Loucy (cell line): ENCODE measurements at regions not wholly inside any gene's neighbourhood (a gene's known extent, or its start where the extent isn't known, plus 50 kb on each side); places are given as distances from the start of the nearest gene placed in this dataset.

Source experiments
- H2AFZ ChIP-seq: fragments of 200-600 bp; sonication (generic); 2 replicates; pipeline ENCODE4 v1.6.0; 2016; ENCODE audit warnings: antibody characterized with exemption, mild to moderate bottlenecking, low read length, moderate library complexity
- H3F3A ChIP-seq: fragments of 200-600 bp; 2 replicates; pipeline ENCODE4 v1.6.0; 2016; ENCODE audit warnings: antibody characterized with exemption, low read depth, mild to moderate bottlenecking
- H3K27me3 ChIP-seq: fragments of 200-600 bp; sonication (generic); 2 replicates; pipeline ENCODE4 v1.6.1; 2014; ENCODE audit warnings: low read length, mild to moderate bottlenecking; ENCODE audit not compliant: insufficient read depth, poor library complexity, severe bottlenecking
- H3K36me3 ChIP-seq: fragments of 200-600 bp; sonication (generic); 2 replicates; pipeline ENCODE4 v1.6.1; 2016; ENCODE audit warnings: low read length; ENCODE audit not compliant: insufficient read depth
- H3K4me1 ChIP-seq: fragments of 200-600 bp; sonication (generic); 2 replicates; pipeline ENCODE4 v1.5.1; 2014; ENCODE audit warnings: low read length, mild to moderate bottlenecking; ENCODE audit not compliant: insufficient read depth, poor library complexity, severe bottlenecking
- H3K4me2 ChIP-seq: fragments of 200-600 bp; sonication (generic); 2 replicates; pipeline ENCODE4 v1.6.0; 2014; ENCODE audit warnings: antibody characterized with exemption, low read length, low read depth, mild to moderate bottlenecking; ENCODE audit not compliant: poor library complexity, severe bottlenecking
- H3K4me3 ChIP-seq: fragments of 200-600 bp; sonication (generic); 2 replicates; pipeline ENCODE4 v1.5.1; 2014; ENCODE audit warnings: low read length, mild to moderate bottlenecking, mixed read lengths; ENCODE audit not compliant: poor library complexity, severe bottlenecking
- H3K79me2 ChIP-seq: fragments of 200-600 bp; sonication (generic); 2 replicates; pipeline ENCODE4 v1.6.1; 2014; ENCODE audit warnings: low read length; ENCODE audit not compliant: insufficient read depth
- H3K9ac ChIP-seq: fragments of 200-600 bp; sonication (generic); 2 replicates; pipeline ENCODE4 v1.6.0; 2014; ENCODE audit warnings: mild to moderate bottlenecking, low read depth, low read length, moderate library complexity; ENCODE audit not compliant: poor library complexity, severe bottlenecking
- H3K9me2 ChIP-seq: fragments of 200-600 bp; sonication (generic); replicated peaks from 2 replicates; pipeline ENCODE4 v1.6.1; 2016; ENCODE audit warnings: low read depth, low read length, mixed read lengths
- H3K9me3 ChIP-seq: fragments of 200-600 bp; sonication (generic); 2 replicates; pipeline ENCODE4 v1.6.1; 2014; ENCODE audit warnings: mild to moderate bottlenecking, antibody characterized with exemption, low read length, low read depth; ENCODE audit not compliant: insufficient read depth
- H4K20me1 ChIP-seq: fragments of 200-600 bp; sonication (generic); 2 replicates; pipeline ENCODE4 v1.6.0; 2014; ENCODE audit warnings: antibody characterized with exemption, low read length, mild to moderate bottlenecking; ENCODE audit not compliant: insufficient read depth, poor library complexity, severe bottlenecking
- EZH2phosphoT487 ChIP-seq: fragments of 200-600 bp; IDR thresholded peaks from 2 replicates; pipeline ENCODE4 v1.6.1; 2018; ENCODE audit warnings: antibody characterized with exemption, mild to moderate bottlenecking, moderate library complexity, borderline replicate concordance
- TF ChIP-seq, protein P1 (sequence below): fragments of 200-600 bp; sonication (generic); conservative IDR thresholded peaks from 2 replicates; pipeline ENCODE4 v1.5.1; 2014; ENCODE audit warnings: mild to moderate bottlenecking, antibody characterized with exemption, low read length

DNA sequence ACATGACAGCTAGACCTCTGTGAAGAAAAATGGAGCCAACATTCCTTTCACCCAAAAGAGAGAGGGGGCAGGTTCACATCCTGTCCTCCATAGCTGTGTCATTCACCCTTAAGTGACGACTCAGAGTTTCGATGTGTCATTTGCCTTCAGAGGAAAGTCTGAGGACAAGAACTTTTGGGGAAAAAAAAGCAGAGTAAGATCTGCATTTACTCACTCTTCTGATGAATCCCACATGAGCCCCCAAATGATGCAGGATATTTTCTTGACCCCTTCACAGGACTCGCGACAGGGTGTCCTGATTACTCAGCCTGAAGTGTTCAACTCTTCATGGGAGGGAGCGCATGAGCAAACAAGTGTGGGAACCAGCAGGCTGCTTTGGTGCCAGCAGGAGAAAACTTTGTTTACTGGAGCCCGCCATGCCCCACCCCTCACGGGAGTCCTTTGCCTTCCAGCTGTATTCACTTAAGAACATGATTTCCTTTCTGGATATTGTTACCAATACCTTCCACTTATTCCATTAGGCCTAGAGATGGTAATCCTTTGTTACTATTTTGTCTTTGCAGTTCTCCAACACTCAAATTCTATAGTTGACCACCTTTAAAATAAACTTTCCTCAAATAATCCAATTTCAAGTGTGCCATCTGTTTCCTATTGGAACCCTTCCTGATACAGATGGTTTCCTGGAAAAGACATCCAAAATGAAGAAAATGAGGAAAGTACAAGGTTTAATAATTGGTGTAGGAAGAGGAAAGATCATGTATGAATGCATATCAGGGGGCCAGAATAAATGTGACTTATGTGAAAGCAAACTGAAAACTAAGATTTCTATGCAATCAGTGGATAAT is 729.8 kb downstream of the FAM181B start:
- no peaks in the 10 kb centered on the region for H4K20me1 ChIP-seq
- no peaks in the 10 kb centered on the region for H3K27me3 ChIP-seq
- H3K79me2 ChIP-seq, result no peaks in the 10 kb centered on the region
- H3K4me1 ChIP-seq, result no peaks in the 10 kb centered on the region
- H3K36me3 ChIP-seq, result no peaks in the 10 kb centered on the region
- TF ChIP-seq, protein P1, sequence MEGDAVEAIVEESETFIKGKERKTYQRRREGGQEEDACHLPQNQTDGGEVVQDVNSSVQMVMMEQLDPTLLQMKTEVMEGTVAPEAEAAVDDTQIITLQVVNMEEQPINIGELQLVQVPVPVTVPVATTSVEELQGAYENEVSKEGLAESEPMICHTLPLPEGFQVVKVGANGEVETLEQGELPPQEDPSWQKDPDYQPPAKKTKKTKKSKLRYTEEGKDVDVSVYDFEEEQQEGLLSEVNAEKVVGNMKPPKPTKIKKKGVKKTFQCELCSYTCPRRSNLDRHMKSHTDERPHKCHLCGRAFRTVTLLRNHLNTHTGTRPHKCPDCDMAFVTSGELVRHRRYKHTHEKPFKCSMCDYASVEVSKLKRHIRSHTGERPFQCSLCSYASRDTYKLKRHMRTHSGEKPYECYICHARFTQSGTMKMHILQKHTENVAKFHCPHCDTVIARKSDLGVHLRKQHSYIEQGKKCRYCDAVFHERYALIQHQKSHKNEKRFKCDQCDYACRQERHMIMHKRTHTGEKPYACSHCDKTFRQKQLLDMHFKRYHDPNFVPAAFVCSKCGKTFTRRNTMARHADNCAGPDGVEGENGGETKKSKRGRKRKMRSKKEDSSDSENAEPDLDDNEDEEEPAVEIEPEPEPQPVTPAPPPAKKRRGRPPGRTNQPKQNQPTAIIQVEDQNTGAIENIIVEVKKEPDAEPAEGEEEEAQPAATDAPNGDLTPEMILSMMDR, result no peak
- no peak for TF ChIP-seq EZH2phosphoT487
- no peaks in the 10 kb centered on the region for H3K9me3 ChIP-seq
- no peak overlapping the region for H3K4me3 ChIP-seq
- no peak overlapping the region for H3K4me2 ChIP-seq
- H3K9ac ChIP-seq, result no peak overlapping the region
- no peaks in the 10 kb centered on the region for H3F3A ChIP-seq
- no peak overlapping the region for H2AFZ ChIP-seq
- no peaks in the 10 kb centered on the region for H3K9me2 ChIP-seq

DNA sequence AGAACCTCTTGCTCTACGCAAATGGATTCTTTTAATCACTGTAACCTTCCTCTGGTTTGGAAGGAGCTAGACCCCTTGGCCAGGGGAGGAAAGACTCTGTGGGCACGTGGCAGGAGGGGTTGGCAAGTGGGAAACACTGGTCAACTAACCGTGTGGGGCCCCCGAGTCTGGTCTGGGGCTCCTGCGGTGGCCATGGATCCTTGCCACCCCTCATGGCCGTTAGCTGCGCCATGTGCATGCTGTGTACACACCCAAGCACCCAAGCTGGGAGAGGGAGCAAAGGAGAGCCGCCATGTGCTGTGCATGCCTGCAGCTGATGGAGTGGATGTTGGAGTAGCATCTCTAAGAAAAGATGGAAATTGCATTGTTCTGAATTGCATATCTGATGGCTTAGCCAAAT is 730.6 kb downstream of the FAM181B start:
- Histone ChIP-seq H4K20me1 (no peaks in the 10 kb centered on the region), H3F3A (no peaks in the 10 kb centered on the region), H3K27me3 (no peaks in the 10 kb centered on the region), H3K4me1 (no peaks in the 10 kb centered on the region), H3K36me3 (no peaks in the 10 kb centered on the region), H3K4me3 (no peak overlapping the region), H3K4me2 (no peak overlapping the region), H3K79me2 (no peaks in the 10 kb centered on the region), H2AFZ (no peak overlapping the region), H3K9me3 (no peaks in the 10 kb centered on the region), H3K9ac (no peak overlapping the region), H3K9me2 (no peaks in the 10 kb centered on the region)
- TF ChIP-seq, protein P1, result no peak

DNA sequence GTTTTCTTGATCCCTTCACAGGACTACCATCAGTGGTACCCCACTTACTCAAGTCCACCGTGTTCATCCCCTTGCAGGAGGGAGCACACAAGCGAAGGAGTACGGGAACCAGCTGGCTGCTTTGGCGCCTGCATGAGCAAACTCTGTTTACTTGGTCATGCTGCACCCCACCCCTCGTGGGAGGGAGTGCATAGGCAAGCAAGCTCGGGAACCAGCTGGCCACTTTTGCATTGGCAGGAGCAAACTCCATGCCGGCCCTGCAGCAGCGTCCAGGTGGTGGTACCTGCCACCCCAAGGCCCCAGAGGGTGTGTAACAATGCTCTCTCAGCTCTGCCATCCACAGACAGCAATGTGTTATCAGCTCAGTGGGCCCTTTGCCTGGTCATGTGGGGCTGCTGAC is 737.8 kb downstream of the FAM181B start:
- no peaks in the 10 kb centered on the region for H3F3A ChIP-seq
- no peaks in the 10 kb centered on the region for H3K79me2 ChIP-seq
- H3K36me3 ChIP-seq, result no peaks in the 10 kb centered on the region
- H3K9ac ChIP-seq, result no peak overlapping the region
- H4K20me1 ChIP-seq, result no peaks in the 10 kb centered on the region
- H3K4me2 ChIP-seq, result no peak overlapping the region
- H3K4me3 ChIP-seq, result no peak overlapping the region
- H2AFZ ChIP-seq, result no peak overlapping the region
- no peaks in the 10 kb centered on the region for H3K4me1 ChIP-seq
- H3K9me2 ChIP-seq, result no peaks in the 10 kb centered on the region
- no peaks in the 10 kb centered on the region for H3K9me3 ChIP-seq
- no peaks in the 10 kb centered on the region for H3K27me3 ChIP-seq
- TF ChIP-seq, protein P1, result no peak
